HEK293 (cell line): ENCODE measurements at regions not wholly inside any gene's neighbourhood (a gene's known extent, or its start where the extent isn't known, plus 50 kb on each side); places are given as distances from the start of the nearest gene placed in this dataset.
A peak's percentile ranks its signal among the peaks of the same experiment; 100 is the strongest.

ENCODE experiments used
- HOXA7 ChIP-seq: sonication (generic); formaldehyde crosslinking; IDR thresholded peaks from 2 replicates; pipeline ENCODE4 v1.8.1; 2022; ENCODE audit warnings: missing genetic modification reagents, borderline replicate concordance
- IKZF3 ChIP-seq: fragments of 450-650 bp; IDR thresholded peaks from 2 replicates; pipeline ENCODE4 v1.5.0; 2018; ENCODE audit warnings: missing biosample characterization, mild to moderate bottlenecking, missing genetic modification characterization, moderate library complexity
- KLF7 ChIP-seq: fragments of 450-650 bp; formaldehyde crosslinking; IDR thresholded peaks from 2 replicates; pipeline ENCODE4 v1.5.1; 2016; ENCODE audit warnings: missing biosample characterization, missing genetic modification characterization, borderline replicate concordance
- MEIS1 ChIP-seq: sonication (generic); formaldehyde crosslinking; IDR thresholded peaks from 2 replicates; pipeline ENCODE4 v1.8.1; 2022; ENCODE audit warnings: missing genetic modification reagents, mild to moderate bottlenecking, borderline replicate concordance
- PRDM10 ChIP-seq: fragments of 450-650 bp; formaldehyde crosslinking; IDR thresholded peaks from 2 replicates; pipeline ENCODE4 v1.5.1; 2016; ENCODE audit warnings: missing biosample characterization, missing genetic modification characterization
- ZBTB21 ChIP-seq: fragments of 450-650 bp; formaldehyde crosslinking; IDR thresholded peaks from 2 replicates; pipeline ENCODE4 v1.5.1; 2017; ENCODE audit warnings: missing biosample characterization, missing genetic modification characterization
- ZBTB48 ChIP-seq: fragments of 450-650 bp; formaldehyde crosslinking; IDR thresholded peaks from 2 replicates; pipeline ENCODE4 v1.5.1; 2016; ENCODE audit warnings: missing biosample characterization, missing genetic modification characterization
- ZBTB7A ChIP-seq: fragments of 450-650 bp; formaldehyde crosslinking; IDR thresholded peaks from 2 replicates; pipeline ENCODE4 v1.5.1; 2016; ENCODE audit warnings: low read depth, missing biosample characterization, missing genetic modification characterization
- ZBTB8A ChIP-seq: fragments of 450-650 bp; formaldehyde crosslinking; IDR thresholded peaks from 2 replicates; pipeline ENCODE4 v1.5.1; 2016; ENCODE audit warnings: missing biosample characterization, missing genetic modification characterization
- ZFP41 ChIP-seq: fragments of 450-650 bp; formaldehyde crosslinking; IDR thresholded peaks from 2 replicates; pipeline ENCODE4 v1.5.1; 2016; ENCODE audit warnings: missing biosample characterization, missing genetic modification characterization, borderline replicate concordance
- ZNF112 ChIP-seq: fragments of 450-650 bp; formaldehyde crosslinking; IDR thresholded peaks from 2 replicates; pipeline ENCODE4 v1.5.0; 2017; ENCODE audit warnings: missing biosample characterization, missing genetic modification characterization
- ZNF174 ChIP-seq: fragments of 450-650 bp; formaldehyde crosslinking; IDR thresholded peaks from 2 replicates; pipeline ENCODE4 v1.5.0; 2017; ENCODE audit warnings: missing biosample characterization, mild to moderate bottlenecking, missing genetic modification characterization
- ZNF248 ChIP-seq: fragments of 450-650 bp; formaldehyde crosslinking; IDR thresholded peaks from 2 replicates; pipeline ENCODE4 v1.5.1; 2017; ENCODE audit warnings: missing biosample characterization, missing genetic modification characterization
- ZNF366 ChIP-seq: fragments of 450-650 bp; formaldehyde crosslinking; conservative IDR thresholded peaks from 2 replicates; pipeline ENCODE4 v1.5.1; 2016; ENCODE audit warnings: missing biosample characterization, missing genetic modification characterization
- ZNF473 ChIP-seq: fragments of 450-650 bp; formaldehyde crosslinking; IDR thresholded peaks from 2 replicates; pipeline ENCODE4 v1.5.1; 2017; ENCODE audit warnings: missing biosample characterization, missing genetic modification characterization
- ZNF488 ChIP-seq: fragments of 450-650 bp; formaldehyde crosslinking; IDR thresholded peaks from 2 replicates; pipeline ENCODE4 v1.5.1; 2016; ENCODE audit warnings: missing biosample characterization, missing genetic modification characterization
- ZNF548 ChIP-seq: fragments of 450-650 bp; formaldehyde crosslinking; IDR thresholded peaks from 2 replicates; pipeline ENCODE4 v1.5.1; 2016; ENCODE audit warnings: missing biosample characterization, missing genetic modification characterization
- ZNF560 ChIP-seq: fragments of 450-650 bp; formaldehyde crosslinking; IDR thresholded peaks from 2 replicates; pipeline ENCODE4 v1.5.1; 2017; ENCODE audit warnings: missing biosample characterization, missing genetic modification characterization, borderline replicate concordance
- ZNF629 ChIP-seq: fragments of 450-650 bp; formaldehyde crosslinking; IDR thresholded peaks from 2 replicates; pipeline ENCODE4 v1.5.1; 2017; ENCODE audit warnings: missing biosample characterization, missing genetic modification characterization
- ZNF707 ChIP-seq: fragments of 450-650 bp; formaldehyde crosslinking; IDR thresholded peaks from 2 replicates; pipeline ENCODE4 v1.5.1; 2016; ENCODE audit warnings: missing biosample characterization, missing genetic modification characterization
- ZNF76 ChIP-seq: fragments of 450-650 bp; formaldehyde crosslinking; IDR thresholded peaks from 2 replicates; pipeline ENCODE4; 2016; ENCODE audit warnings: low read depth, missing biosample characterization, missing genetic modification characterization, borderline replicate concordance
- ZNF768 ChIP-seq: fragments of 450-650 bp; formaldehyde crosslinking; IDR thresholded peaks from 2 replicates; pipeline ENCODE4 v1.5.1; 2018; ENCODE audit warnings: missing biosample characterization, mild to moderate bottlenecking, missing genetic modification characterization
- ZNF785 ChIP-seq: fragments of 450-650 bp; formaldehyde crosslinking; IDR thresholded peaks from 2 replicates; pipeline ENCODE4 v1.5.1; 2016; ENCODE audit warnings: missing biosample characterization, missing genetic modification characterization
- ZNF830 ChIP-seq: fragments of 450-650 bp; IDR thresholded peaks from 2 replicates; pipeline ENCODE4 v1.5.0; 2018; ENCODE audit warnings: missing biosample characterization, missing genetic modification characterization, low read depth, mild to moderate bottlenecking, moderate library complexity
- TF ChIP-seq, protein P1 (sequence below): fragments of 450-650 bp; formaldehyde crosslinking; IDR thresholded peaks from 2 replicates; pipeline ENCODE4 v1.5.1; 2017; ENCODE audit warnings: missing biosample characterization, mild to moderate bottlenecking, missing genetic modification characterization, moderate library complexity
- TF ChIP-seq, protein P2 (sequence below): fragments of 450-650 bp; formaldehyde crosslinking; IDR thresholded peaks from 2 replicates; pipeline ENCODE4 v1.5.1; 2016; ENCODE audit warnings: missing biosample characterization, missing genetic modification characterization
- TF ChIP-seq, protein P3 (sequence below): fragments of 450-650 bp; formaldehyde crosslinking; IDR thresholded peaks from 2 replicates; pipeline ENCODE4 v1.5.1; 2016; ENCODE audit warnings: missing biosample characterization, missing genetic modification characterization
- TF ChIP-seq, protein P4 (sequence below): fragments of 450-650 bp; IDR thresholded peaks from 2 replicates; pipeline ENCODE4 v1.5.1; 2018; ENCODE audit warnings: missing biosample characterization, mild to moderate bottlenecking, missing genetic modification characterization
- TF ChIP-seq, protein P5 (sequence below): fragments of 450-650 bp; formaldehyde crosslinking; IDR thresholded peaks from 2 replicates; pipeline ENCODE4 v1.5.1; 2017; ENCODE audit warnings: missing biosample characterization, missing genetic modification characterization

DNA sequence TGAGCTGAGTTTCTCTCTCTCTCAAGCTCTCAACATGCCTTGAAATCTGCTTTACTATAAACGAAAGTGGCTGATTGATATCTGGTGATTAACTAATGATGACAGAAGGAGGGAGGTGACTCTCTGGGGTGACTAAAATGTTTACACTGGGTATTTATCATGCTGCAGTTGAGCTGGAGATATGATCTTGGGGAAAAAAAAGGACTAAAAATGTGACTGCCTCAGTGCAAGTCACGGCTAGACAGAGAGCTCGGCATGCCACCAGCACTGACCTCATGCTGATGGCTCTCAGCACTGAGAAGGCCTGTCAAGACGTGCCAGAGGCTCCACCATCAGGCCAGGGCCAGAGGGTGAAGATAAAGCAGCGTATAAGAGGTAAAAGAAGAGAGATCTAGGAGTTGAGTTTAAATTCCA lies 103.1 kb upstream of the SPACA1 start (continued):
- TF ChIP-seq, protein P1, sequence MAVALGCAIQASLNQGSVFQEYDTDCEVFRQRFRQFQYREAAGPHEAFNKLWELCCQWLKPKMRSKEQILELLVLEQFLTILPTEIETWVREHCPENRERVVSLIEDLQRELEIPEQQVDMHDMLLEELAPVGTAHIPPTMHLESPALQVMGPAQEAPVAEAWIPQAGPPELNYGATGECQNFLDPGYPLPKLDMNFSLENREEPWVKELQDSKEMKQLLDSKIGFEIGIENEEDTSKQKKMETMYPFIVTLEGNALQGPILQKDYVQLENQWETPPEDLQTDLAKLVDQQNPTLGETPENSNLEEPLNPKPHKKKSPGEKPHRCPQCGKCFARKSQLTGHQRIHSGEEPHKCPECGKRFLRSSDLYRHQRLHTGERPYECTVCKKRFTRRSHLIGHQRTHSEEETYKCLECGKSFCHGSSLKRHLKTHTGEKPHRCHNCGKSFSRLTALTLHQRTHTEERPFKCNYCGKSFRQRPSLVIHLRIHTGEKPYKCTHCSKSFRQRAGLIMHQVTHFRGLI (tag by site-specific recombination), result no peak
- TF ChIP-seq ZNF629 (tag by site-specific recombination) (peak; percentile 93), ZNF560 (no peak), ZBTB48 (tag by site-specific recombination) (no peak), IKZF3 (tag by site-specific recombination) (peak; percentile 65), ZNF548 (tag by site-specific recombination) (no peak), ZBTB21 (peak; percentile 61), MEIS1 (no peak), ZNF488 (tag by site-specific recombination) (0 out of 2 replicates have a peak, but pooled peaks have one; percentile 55), ZNF174 (tag by site-specific recombination) (no peak), ZNF366 (tag by site-specific recombination) (peak; percentile 90), ZNF248 (tag by site-specific recombination) (no peak), ZFP41 (no peak), ZNF785 (tag by site-specific recombination) (no peak), ZNF707 (tag by site-specific recombination) (no peak), ZBTB8A (tag by site-specific recombination) (peak; percentile 50; the same call in 1 of the 2 replicates), ZBTB7A (no peak), HOXA7 (CRISPR knock-in tag) (no peak), ZNF473 (tag by site-specific recombination) (no peak), ZNF830 (tag by site-specific recombination) (no peak), ZNF768 (tag by site-specific recombination) (no peak), ZNF76 (tag by site-specific recombination) (no peak), KLF7 (tag by site-specific recombination) (no peak), ZNF112 (no peak), PRDM10 (tag by site-specific recombination) (peak; percentile 82)
- TF ChIP-seq, protein P2, sequence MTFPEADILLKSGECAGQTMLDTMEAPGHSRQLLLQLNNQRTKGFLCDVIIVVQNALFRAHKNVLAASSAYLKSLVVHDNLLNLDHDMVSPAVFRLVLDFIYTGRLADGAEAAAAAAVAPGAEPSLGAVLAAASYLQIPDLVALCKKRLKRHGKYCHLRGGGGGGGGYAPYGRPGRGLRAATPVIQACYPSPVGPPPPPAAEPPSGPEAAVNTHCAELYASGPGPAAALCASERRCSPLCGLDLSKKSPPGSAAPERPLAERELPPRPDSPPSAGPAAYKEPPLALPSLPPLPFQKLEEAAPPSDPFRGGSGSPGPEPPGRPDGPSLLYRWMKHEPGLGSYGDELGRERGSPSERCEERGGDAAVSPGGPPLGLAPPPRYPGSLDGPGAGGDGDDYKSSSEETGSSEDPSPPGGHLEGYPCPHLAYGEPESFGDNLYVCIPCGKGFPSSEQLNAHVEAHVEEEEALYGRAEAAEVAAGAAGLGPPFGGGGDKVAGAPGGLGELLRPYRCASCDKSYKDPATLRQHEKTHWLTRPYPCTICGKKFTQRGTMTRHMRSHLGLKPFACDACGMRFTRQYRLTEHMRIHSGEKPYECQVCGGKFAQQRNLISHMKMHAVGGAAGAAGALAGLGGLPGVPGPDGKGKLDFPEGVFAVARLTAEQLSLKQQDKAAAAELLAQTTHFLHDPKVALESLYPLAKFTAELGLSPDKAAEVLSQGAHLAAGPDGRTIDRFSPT (tag by site-specific recombination), result peak; percentile 80
- TF ChIP-seq, protein P3, sequence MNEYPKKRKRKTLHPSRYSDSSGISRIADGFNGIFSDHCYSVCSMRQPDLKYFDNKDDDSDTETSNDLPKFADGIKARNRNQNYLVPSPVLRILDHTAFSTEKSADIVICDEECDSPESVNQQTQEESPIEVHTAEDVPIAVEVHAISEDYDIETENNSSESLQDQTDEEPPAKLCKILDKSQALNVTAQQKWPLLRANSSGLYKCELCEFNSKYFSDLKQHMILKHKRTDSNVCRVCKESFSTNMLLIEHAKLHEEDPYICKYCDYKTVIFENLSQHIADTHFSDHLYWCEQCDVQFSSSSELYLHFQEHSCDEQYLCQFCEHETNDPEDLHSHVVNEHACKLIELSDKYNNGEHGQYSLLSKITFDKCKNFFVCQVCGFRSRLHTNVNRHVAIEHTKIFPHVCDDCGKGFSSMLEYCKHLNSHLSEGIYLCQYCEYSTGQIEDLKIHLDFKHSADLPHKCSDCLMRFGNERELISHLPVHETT (tag by site-specific recombination), result peak; percentile 80; the same call in 1 of the 2 replicates
- TF ChIP-seq, protein P4, sequence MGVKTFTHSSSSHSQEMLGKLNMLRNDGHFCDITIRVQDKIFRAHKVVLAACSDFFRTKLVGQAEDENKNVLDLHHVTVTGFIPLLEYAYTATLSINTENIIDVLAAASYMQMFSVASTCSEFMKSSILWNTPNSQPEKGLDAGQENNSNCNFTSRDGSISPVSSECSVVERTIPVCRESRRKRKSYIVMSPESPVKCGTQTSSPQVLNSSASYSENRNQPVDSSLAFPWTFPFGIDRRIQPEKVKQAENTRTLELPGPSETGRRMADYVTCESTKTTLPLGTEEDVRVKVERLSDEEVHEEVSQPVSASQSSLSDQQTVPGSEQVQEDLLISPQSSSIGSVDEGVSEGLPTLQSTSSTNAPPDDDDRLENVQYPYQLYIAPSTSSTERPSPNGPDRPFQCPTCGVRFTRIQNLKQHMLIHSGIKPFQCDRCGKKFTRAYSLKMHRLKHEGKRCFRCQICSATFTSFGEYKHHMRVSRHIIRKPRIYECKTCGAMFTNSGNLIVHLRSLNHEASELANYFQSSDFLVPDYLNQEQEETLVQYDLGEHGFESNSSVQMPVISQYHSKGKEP, result peak; percentile 88
- TF ChIP-seq, protein P5, sequence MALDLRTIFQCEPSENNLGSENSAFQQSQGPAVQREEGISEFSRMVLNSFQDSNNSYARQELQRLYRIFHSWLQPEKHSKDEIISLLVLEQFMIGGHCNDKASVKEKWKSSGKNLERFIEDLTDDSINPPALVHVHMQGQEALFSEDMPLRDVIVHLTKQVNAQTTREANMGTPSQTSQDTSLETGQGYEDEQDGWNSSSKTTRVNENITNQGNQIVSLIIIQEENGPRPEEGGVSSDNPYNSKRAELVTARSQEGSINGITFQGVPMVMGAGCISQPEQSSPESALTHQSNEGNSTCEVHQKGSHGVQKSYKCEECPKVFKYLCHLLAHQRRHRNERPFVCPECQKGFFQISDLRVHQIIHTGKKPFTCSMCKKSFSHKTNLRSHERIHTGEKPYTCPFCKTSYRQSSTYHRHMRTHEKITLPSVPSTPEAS, result no peak
